DND-41 (cell line): ENCODE measurements at regions not wholly inside any gene's neighbourhood (a gene's known extent, or its start where the extent isn't known, plus 50 kb on each side); places are given as distances from the start of the nearest gene placed in this dataset.

ENCODE experiments used
- EZH2 ChIP-seq: IDR thresholded peaks from 3 replicates; pipeline ENCODE4 v1.6.1; 2012; ENCODE audit warnings: borderline replicate concordance, low read depth, mild to moderate bottlenecking, moderate library complexity, low read length, inconsistent platforms; ENCODE audit not compliant: severe bottlenecking
- TF ChIP-seq, protein P1 (sequence below): IDR thresholded peaks from 2 replicates; pipeline ENCODE4 v1.5.1; 2012; ENCODE audit warnings: borderline replicate concordance, low read length, moderate library complexity, mild to moderate bottlenecking; ENCODE audit not compliant: poor library complexity, severe bottlenecking; ENCODE audit errors: extremely low read depth

DNA sequence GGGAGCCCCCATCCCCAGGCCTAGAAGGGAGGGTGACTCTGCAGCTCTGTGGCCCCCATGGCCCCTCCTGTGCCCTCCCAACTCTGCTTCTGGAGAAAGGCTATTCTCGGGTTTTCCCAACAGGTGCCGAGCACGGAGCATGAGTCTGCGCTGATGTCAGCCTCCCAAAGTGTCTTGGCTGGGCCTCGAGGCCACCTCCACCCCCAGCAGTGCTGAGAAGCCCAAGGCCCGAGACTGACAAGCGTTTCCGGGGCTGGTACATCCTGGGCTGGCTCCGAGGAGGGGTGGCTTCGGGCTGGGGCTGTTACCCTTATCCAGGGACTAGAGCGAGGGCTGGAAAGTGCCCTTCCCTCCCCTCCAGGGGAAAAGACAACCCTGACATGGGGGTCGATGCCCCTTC lies 60.2 kb upstream of the GATA5 start:
- TF ChIP-seq, protein P1, sequence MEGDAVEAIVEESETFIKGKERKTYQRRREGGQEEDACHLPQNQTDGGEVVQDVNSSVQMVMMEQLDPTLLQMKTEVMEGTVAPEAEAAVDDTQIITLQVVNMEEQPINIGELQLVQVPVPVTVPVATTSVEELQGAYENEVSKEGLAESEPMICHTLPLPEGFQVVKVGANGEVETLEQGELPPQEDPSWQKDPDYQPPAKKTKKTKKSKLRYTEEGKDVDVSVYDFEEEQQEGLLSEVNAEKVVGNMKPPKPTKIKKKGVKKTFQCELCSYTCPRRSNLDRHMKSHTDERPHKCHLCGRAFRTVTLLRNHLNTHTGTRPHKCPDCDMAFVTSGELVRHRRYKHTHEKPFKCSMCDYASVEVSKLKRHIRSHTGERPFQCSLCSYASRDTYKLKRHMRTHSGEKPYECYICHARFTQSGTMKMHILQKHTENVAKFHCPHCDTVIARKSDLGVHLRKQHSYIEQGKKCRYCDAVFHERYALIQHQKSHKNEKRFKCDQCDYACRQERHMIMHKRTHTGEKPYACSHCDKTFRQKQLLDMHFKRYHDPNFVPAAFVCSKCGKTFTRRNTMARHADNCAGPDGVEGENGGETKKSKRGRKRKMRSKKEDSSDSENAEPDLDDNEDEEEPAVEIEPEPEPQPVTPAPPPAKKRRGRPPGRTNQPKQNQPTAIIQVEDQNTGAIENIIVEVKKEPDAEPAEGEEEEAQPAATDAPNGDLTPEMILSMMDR: no peak
- TF ChIP-seq EZH2: no peak
